GM18498 (cell line): ENCODE measurements at regions not wholly inside any gene's neighbourhood (a gene's known extent, or its start where the extent isn't known, plus 50 kb on each side); places are given as distances from the start of the nearest gene placed in this dataset.
"Not testable (repeated sequence)": the region's sequence is repeated elsewhere in the genome, so short reads cannot be mapped to it uniquely, and the experiment has no call there.

ENCODE experiments used
- ATAC-seq: cut with Tn5 transposase; IDR thresholded peaks from one replicate; pipeline ENCODE4 v1.9.1; 2021; ENCODE audit warnings: mild to moderate bottlenecking, moderate library complexity; ENCODE audit not compliant: unreplicated experiment

GRCh38 chr3:89742546-89742945, 635.1 kb downstream of the EPHA3 start:
- ATAC-seq, result no peak

GRCh38 chr3:89747541-89748278, 640.3 kb downstream of the EPHA3 start:
- not testable (repeated sequence) for ATAC-seq

GRCh38 chr3:89762405-89762804, 655.0 kb downstream of the EPHA3 start:
- ATAC-seq, result no peak

- no peak for ATAC-seq
These were observed 676.0 kb downstream of the EPHA3 start for GRCh38 chr3:89783341-89783927.

- ATAC-seq, result no peak
These were observed 680.1 kb downstream of the EPHA3 start for GRCh38 chr3:89787485-89787884.

- no peak for ATAC-seq
These were observed 680.6 kb downstream of the EPHA3 start for GRCh38 chr3:89787979-89788378.

GRCh38 chr3:89795506-89795905, 688.1 kb downstream of the EPHA3 start:
- ATAC-seq, result no peak

GRCh38 chr3:89802881-89803280, 695.5 kb downstream of the EPHA3 start:
- ATAC-seq, result no peak

GRCh38 chr3:89803711-89804110, 696.3 kb downstream of the EPHA3 start:
- no peak for ATAC-seq

GRCh38 chr3:89806166-89806565, 698.7 kb downstream of the EPHA3 start:
- no peak for ATAC-seq

- ATAC-seq, result no peak
These were observed 701.3 kb downstream of the EPHA3 start for GRCh38 chr3:89808680-89809197.

- ATAC-seq, result no peak
These were observed 706.1 kb downstream of the EPHA3 start for GRCh38 chr3:89813500-89813899.

- ATAC-seq, result no peak
These were observed 733.6 kb downstream of the EPHA3 start for GRCh38 chr3:89841041-89841440.

- ATAC-seq, result no peak
These were observed 737.6 kb downstream of the EPHA3 start for GRCh38 chr3:89845053-89845452.

- ATAC-seq, result no peak
These were observed 740.5 kb downstream of the EPHA3 start for GRCh38 chr3:89847955-89848354.

- ATAC-seq, result no peak
These were observed 744.7 kb downstream of the EPHA3 start for GRCh38 chr3:89851974-89852621.

- no peak for ATAC-seq
These were observed 752.3 kb downstream of the EPHA3 start for GRCh38 chr3:89859757-89860156.

- no peak for ATAC-seq
These were observed 759.9 kb downstream of the EPHA3 start for GRCh38 chr3:89867286-89867685.

GRCh38 chr3:89876116-89876515, 768.7 kb downstream of the EPHA3 start:
- no peak for ATAC-seq

GRCh38 chr3:89877230-89877629, 769.8 kb downstream of the EPHA3 start:
- ATAC-seq, result no peak

GRCh38 chr3:89889386-89889785, 782.0 kb downstream of the EPHA3 start:
- ATAC-seq, result no peak

GRCh38 chr3:89908711-89909213, 801.3 kb downstream of the EPHA3 start:
- ATAC-seq, result no peak
